OCI-LY7 (cell line): ENCODE measurements at regions not wholly inside any gene's neighbourhood (a gene's known extent, or its start where the extent isn't known, plus 50 kb on each side); places are given as distances from the start of the nearest gene placed in this dataset.

Experiments
- BruUV-seq: library from RNA; stranded (reverse); fragments of 400-500 nt; replicated peaks from 2 replicates; lab custom pipeline; 2021; lab: Mats Ljungman, UMichigan
- CTCF ChIA-PET: fragments of 300-600 bp; sonication (Branson Sonifier 250); formaldehyde crosslinking; loops from one replicate; lab custom pipeline; 2022; ENCODE audit warnings: antibody characterized with exemption; ENCODE audit not compliant: unreplicated experiment; lab: Charles Lee
- POLR2A ChIA-PET: fragments of 300-600 bp; sonication (Branson Sonifier 250); formaldehyde crosslinking; loops from one replicate; lab custom pipeline; 2022; ENCODE audit warnings: antibody characterized with exemption; lab: Charles Lee
- DNase-seq: peaks from one replicate; pipeline ENCODE4 v3.0.0-alpha.2; 2015; ENCODE audit warnings: low spot score
- H2AFZ ChIP-seq: fragments of 200-600 bp; sonication (generic), shearing (Covaris generic); 2 replicates; pipeline ENCODE4 v1.6.1; 2014; ENCODE audit warnings: mild to moderate bottlenecking, antibody characterized with exemption, low read length, moderate library complexity
- H3K27ac ChIP-seq: fragments of 200-600 bp; sonication (generic); 2 replicates; pipeline ENCODE4 v1.5.1; 2014; ENCODE audit warnings: mixed run types, low read depth, mild to moderate bottlenecking, moderate library complexity, low read length, inconsistent platforms; ENCODE audit not compliant: poor library complexity, severe bottlenecking
- H3K36me3 ChIP-seq: fragments of 200-600 bp; sonication (generic); 2 replicates; pipeline ENCODE4 v1.6.1; 2014; ENCODE audit warnings: mild to moderate bottlenecking, antibody characterized with exemption, low read length, moderate library complexity, mixed read lengths; ENCODE audit not compliant: insufficient read depth
- H3K4me1 ChIP-seq: fragments of 200-600 bp; sonication (generic); 2 replicates; pipeline ENCODE4 v1.5.1; 2014; ENCODE audit warnings: mild to moderate bottlenecking, low read length; ENCODE audit not compliant: insufficient read depth, poor library complexity, severe bottlenecking
- H3K4me2 ChIP-seq: fragments of 200-600 bp; sonication (generic); 2 replicates; pipeline ENCODE4 v1.6.1; 2014; ENCODE audit warnings: mild to moderate bottlenecking, low read length
- H3K4me3 ChIP-seq: fragments of 200-600 bp; sonication (generic); 2 replicates; pipeline ENCODE4 v1.5.1; 2014; ENCODE audit warnings: mild to moderate bottlenecking, low read depth, low read length; ENCODE audit not compliant: poor library complexity, severe bottlenecking
- H3K79me2 ChIP-seq: fragments of 200-600 bp; sonication (generic); 2 replicates; pipeline ENCODE4 v1.6.1; 2016; ENCODE audit warnings: low read depth, mild to moderate bottlenecking, low read length, moderate library complexity, mixed read lengths; ENCODE audit not compliant: insufficient read depth
- H3K9me2 ChIP-seq: fragments of 200-600 bp; sonication (generic); 2 replicates; pipeline ENCODE4 v1.6.1; 2016; ENCODE audit warnings: mild to moderate bottlenecking, low read length, mixed read lengths; ENCODE audit not compliant: insufficient read depth
- H3K9me3 ChIP-seq: fragments of 200-600 bp; sonication (generic); 2 replicates; pipeline ENCODE4 v1.6.1; 2014; ENCODE audit warnings: mild to moderate bottlenecking, mixed run types, low read length, mixed read lengths
- H4K20me1 ChIP-seq: fragments of 200-600 bp; sonication (generic); 2 replicates; pipeline ENCODE4 v1.6.1; 2014; ENCODE audit warnings: mild to moderate bottlenecking, antibody characterized with exemption, low read length, moderate library complexity, mixed read lengths; ENCODE audit not compliant: insufficient read depth
- EZH2phosphoT487 ChIP-seq: fragments of 200-600 bp; sonication (generic); IDR thresholded peaks from 2 replicates; pipeline ENCODE4 v1.6.1; 2018; ENCODE audit warnings: low read depth, borderline replicate concordance, mild to moderate bottlenecking, mixed run types, antibody characterized with exemption, low read length, moderate library complexity, mixed read lengths
- intact Hi-C: fragments of 100-400 bp; cut with micrococcal nuclease; formaldehyde crosslinking; loops from one replicate; pipeline ENCODE4 v1.10.0; 2022; ENCODE audit not compliant: unreplicated experiment
- TF ChIP-seq, protein P1 (sequence below): fragments of 200-600 bp; sonication (generic); conservative IDR thresholded peaks from 2 replicates; pipeline ENCODE4 v1.5.1; 2014; ENCODE audit warnings: mild to moderate bottlenecking, antibody characterized with exemption, low read length, moderate library complexity, mixed read lengths

DNA sequence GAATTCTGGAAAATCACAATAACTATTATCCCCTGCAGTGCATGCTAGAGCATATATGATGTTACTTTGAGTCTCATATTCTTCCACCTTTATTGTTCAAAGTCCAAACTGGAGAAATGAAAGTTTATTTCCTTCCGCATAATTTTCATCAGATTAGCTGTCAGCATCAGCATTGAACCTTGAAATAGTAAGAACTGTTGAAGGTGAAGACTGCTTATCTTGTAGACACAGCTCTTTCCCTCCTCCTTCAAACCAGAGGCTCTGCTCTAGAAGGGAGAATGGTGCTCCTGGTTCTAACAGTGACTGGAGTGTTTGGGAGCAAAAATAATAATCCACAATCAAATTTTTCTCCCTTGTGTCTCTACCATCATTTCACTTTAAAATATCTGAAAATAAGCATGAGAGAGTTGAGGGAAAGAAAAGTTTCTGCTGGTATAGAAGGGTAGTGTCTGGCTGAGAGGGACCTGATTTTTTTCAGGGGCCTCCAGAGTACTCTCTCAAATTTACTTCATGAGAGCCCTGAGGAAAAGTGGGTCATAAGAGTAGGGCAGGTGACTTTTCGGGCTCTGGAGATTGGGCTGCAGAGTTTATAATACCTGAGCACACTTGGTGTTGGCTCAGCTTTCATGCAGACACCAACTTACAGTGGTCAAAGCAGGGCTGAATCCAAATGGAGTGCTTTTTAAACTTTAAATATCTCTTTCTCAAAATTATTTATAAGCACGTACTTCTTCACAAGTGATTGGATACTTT, 170.4 kb downstream of the ZDHHC21 start:
- no peak overlapping the region for H2AFZ ChIP-seq
- H3K4me1 ChIP-seq: no peaks in the 10 kb centered on the region
- CTCF ChIA-PET: no interaction called here
- BruUV-seq: no TSS peak
- no peak for DNase-seq
- POLR2A ChIA-PET: interaction anchor here (0.6 to 1.0 kb wide), 3 partner anchors 9 to 410 kb away, joined by 3 to 5 read pairs (median 4); no protein-coding TSS in a partner anchor
- no peaks in the 10 kb centered on the region for H3K9me2 ChIP-seq
- no peak overlapping the region for H3K4me3 ChIP-seq
- H3K79me2 ChIP-seq: no peaks in the 10 kb centered on the region
- intact Hi-C loops: no loop called here
- H3K27ac ChIP-seq: no peak overlapping the region
- H3K36me3 ChIP-seq: no peaks in the 10 kb centered on the region
- no peaks in the 10 kb centered on the region for H4K20me1 ChIP-seq
- no peaks in the 10 kb centered on the region for H3K9me3 ChIP-seq
- TF ChIP-seq, protein P1, sequence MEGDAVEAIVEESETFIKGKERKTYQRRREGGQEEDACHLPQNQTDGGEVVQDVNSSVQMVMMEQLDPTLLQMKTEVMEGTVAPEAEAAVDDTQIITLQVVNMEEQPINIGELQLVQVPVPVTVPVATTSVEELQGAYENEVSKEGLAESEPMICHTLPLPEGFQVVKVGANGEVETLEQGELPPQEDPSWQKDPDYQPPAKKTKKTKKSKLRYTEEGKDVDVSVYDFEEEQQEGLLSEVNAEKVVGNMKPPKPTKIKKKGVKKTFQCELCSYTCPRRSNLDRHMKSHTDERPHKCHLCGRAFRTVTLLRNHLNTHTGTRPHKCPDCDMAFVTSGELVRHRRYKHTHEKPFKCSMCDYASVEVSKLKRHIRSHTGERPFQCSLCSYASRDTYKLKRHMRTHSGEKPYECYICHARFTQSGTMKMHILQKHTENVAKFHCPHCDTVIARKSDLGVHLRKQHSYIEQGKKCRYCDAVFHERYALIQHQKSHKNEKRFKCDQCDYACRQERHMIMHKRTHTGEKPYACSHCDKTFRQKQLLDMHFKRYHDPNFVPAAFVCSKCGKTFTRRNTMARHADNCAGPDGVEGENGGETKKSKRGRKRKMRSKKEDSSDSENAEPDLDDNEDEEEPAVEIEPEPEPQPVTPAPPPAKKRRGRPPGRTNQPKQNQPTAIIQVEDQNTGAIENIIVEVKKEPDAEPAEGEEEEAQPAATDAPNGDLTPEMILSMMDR: no peak
- no peak for TF ChIP-seq EZH2phosphoT487
- H3K4me2 ChIP-seq: no peak overlapping the region

DNA sequence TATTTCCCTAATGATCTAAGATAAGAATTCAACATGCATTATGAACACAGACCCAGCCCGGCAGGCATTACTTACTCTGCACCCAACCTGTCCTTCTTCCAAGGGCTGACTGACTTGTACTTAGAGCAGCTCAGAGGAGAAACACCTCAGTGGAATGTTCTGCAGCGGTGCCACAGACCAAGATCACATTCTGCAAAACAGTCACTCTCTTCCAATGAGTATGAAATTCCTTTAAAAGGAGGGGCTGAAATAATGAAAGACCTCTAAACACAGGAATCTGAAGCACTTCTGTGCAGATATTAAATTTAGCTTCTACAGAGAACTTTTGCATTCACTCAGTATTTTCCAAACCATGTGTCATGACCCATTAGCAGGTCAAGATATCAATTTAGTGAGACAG, 172.9 kb downstream of the ZDHHC21 start:
- DNase-seq: no peak
- Histone ChIP-seq H3K4me1 (no peaks in the 10 kb centered on the region), H3K79me2 (no peaks in the 10 kb centered on the region), H3K4me3 (no peak overlapping the region), H3K4me2 (no peak overlapping the region), H2AFZ (no peak overlapping the region), H3K36me3 (no peaks in the 10 kb centered on the region), H3K27ac (no peak overlapping the region), H3K9me2 (no peaks in the 10 kb centered on the region), H3K9me3 (no peaks in the 10 kb centered on the region), H4K20me1 (no peaks in the 10 kb centered on the region)
- intact Hi-C loops: no loop called here
- ChIA-PET POLR2A (no interaction called here), CTCF (no interaction called here)
- no TSS peak for BruUV-seq
- TF ChIP-seq EZH2phosphoT487: no peak
- TF ChIP-seq, protein P1: no peak
